ENCODE measurements at regions not wholly inside any gene's neighbourhood (a gene's known extent, or its start where the extent isn't known, plus 50 kb on each side); places are given as distances from the start of the nearest gene placed in this dataset.
"Not testable (repeated sequence)": the region's sequence is repeated elsewhere in the genome, so short reads cannot be mapped to it uniquely, and the experiment has no call there.

GRCh38 chr2:176421297-176422050, 152.2 kb downstream of the MTX2 start:
- no peak for DNase-seq (ENCODE audit: low read depth)
- no peak overlapping the region for H3K4me3 ChIP-seq (ENCODE audit: low read depth, low read length)
- in situ Hi-C loops (cut with HindIII; ENCODE audit: low sequenced_read_pairs): no loop called here
- TF ChIP-seq, protein P1, sequence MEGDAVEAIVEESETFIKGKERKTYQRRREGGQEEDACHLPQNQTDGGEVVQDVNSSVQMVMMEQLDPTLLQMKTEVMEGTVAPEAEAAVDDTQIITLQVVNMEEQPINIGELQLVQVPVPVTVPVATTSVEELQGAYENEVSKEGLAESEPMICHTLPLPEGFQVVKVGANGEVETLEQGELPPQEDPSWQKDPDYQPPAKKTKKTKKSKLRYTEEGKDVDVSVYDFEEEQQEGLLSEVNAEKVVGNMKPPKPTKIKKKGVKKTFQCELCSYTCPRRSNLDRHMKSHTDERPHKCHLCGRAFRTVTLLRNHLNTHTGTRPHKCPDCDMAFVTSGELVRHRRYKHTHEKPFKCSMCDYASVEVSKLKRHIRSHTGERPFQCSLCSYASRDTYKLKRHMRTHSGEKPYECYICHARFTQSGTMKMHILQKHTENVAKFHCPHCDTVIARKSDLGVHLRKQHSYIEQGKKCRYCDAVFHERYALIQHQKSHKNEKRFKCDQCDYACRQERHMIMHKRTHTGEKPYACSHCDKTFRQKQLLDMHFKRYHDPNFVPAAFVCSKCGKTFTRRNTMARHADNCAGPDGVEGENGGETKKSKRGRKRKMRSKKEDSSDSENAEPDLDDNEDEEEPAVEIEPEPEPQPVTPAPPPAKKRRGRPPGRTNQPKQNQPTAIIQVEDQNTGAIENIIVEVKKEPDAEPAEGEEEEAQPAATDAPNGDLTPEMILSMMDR (IDR thresholded peaks at IDR 0.05; ENCODE audit: low read depth, low read length, missing control alignments): no peak

DNA sequence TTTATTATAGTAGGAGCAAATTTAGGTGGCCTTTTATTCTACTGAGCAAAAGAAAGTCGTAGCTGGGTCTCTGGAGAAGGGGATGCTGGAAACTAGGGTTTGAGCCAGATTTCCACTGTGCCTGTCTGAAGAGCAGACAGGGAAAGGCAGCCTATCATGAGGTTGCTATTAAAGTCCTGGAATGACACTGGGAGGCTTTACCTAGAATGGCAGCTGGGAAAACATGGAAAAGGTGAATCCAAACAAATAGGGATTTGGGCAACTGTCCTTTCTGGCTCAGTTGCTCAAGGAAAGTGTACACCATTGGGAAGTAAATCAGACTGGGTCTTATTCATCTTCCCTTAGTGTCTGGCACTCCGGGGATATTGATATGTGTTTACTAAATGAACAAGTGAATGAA, 154.6 kb downstream of the MTX2 start:
- DNase-seq (ENCODE audit: low read depth): no peak

GRCh38 chr2:176424746-176425145, 155.5 kb downstream of the MTX2 start:
- no peak for DNase-seq (ENCODE audit: low read depth)
- TF ChIP-seq, protein P1 (IDR thresholded peaks at IDR 0.05; ENCODE audit: low read depth, low read length, missing control alignments): no peak
- in situ Hi-C loops (cut with HindIII; ENCODE audit: low sequenced_read_pairs): no loop called here
- no peak overlapping the region for H3K4me3 ChIP-seq (ENCODE audit: low read depth, low read length)

More for the DNA sequence above, 154.6 kb downstream of the MTX2 start:
- H3K4me3 ChIP-seq (ENCODE audit: low read depth, low read length): no peak overlapping the region
- TF ChIP-seq, protein P1 (IDR thresholded peaks at IDR 0.05; ENCODE audit: low read depth, low read length, missing control alignments): no peak
- in situ Hi-C loops (cut with HindIII; ENCODE audit: low sequenced_read_pairs): no loop called here

GRCh38 chr2:176427549-176427948, 158.3 kb downstream of the MTX2 start:
- H3K4me3 ChIP-seq (ENCODE audit: low read depth, low read length): no peak overlapping the region
- DNase-seq (ENCODE audit: low read depth): no peak
- in situ Hi-C loops (cut with HindIII; ENCODE audit: low sequenced_read_pairs): no loop called here
- TF ChIP-seq, protein P1 (IDR thresholded peaks at IDR 0.05; ENCODE audit: low read depth, low read length, missing control alignments): no peak

- DNase-seq (ENCODE audit: low read depth); in situ Hi-C loops (cut with HindIII; ENCODE audit: low sequenced_read_pairs); H3K4me3 ChIP-seq (ENCODE audit: low read depth, low read length): not testable (repeated sequence)
These were observed 159.8 kb downstream of the MTX2 start for GRCh38 chr2:176428944-176429469.

GRCh38 chr2:176432434-176432833, 163.2 kb downstream of the MTX2 start:
- TF ChIP-seq, protein P1 (IDR thresholded peaks at IDR 0.05; ENCODE audit: low read depth, low read length, missing control alignments): no peak
- no peak overlapping the region for H3K4me3 ChIP-seq (ENCODE audit: low read depth, low read length)
- no peak for DNase-seq (ENCODE audit: low read depth)
- in situ Hi-C loops (cut with HindIII; ENCODE audit: low sequenced_read_pairs): no loop called here

DNA sequence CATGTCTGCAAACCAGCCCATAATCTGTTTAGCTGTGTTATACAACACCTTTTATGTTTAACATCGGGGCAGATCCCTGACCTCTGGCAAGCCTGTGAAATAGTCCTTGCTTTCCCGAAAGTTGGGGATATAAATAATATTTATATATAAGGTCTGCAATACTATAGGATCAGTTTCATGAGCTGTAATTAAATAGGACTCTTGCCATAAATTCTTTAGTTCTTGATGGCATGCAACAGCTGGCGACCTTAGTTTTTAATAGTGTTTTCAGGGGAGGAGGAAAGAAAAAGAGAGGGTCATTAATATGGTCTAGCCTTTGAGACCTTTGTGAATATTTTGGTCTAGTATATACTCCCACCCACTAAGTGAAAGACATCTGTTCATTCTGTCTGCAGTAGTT, 166.5 kb downstream of the MTX2 start:
- in situ Hi-C loops (cut with HindIII; ENCODE audit: low sequenced_read_pairs): no loop called here
- no peak for DNase-seq (ENCODE audit: low read depth)
- TF ChIP-seq, protein P1 (IDR thresholded peaks at IDR 0.05; ENCODE audit: low read depth, low read length, missing control alignments): no peak

More for the DNA sequence above, 166.5 kb downstream of the MTX2 start:
- no peak overlapping the region for H3K4me3 ChIP-seq (ENCODE audit: low read depth, low read length)

Data from astrocyte of the cerebellum (primary cell).